Posterior cingulate gyrus (tissue), 11 donors: ENCODE measurements at regions not wholly inside any gene's neighbourhood (a gene's known extent, or its start where the extent isn't known, plus 50 kb on each side); places are given as distances from the start of the nearest gene placed in this dataset.
"Not testable (repeated sequence)": the region's sequence is repeated elsewhere in the genome, so short reads cannot be mapped to it uniquely, and the experiment has no call there.

ENCODE experiments used
- DNase-seq, 10 donors: peaks; one replicate each; pipeline versions ENCODE4 v3.0.0 to v3.0.0-alpha.2; 2020 to 2021; ENCODE audit warnings: mixed read lengths in 3 of 10
- intact Hi-C: fragments of 100-400 bp; cut with DNase I; formaldehyde crosslinking; loops from one replicate; pipeline ENCODE4 v1.15.1; 2023

- intact Hi-C loops, result no loop called here
- DNase-seq, result no peak
Observed at GRCh38 chr11:96758957-96759356, 369.1 kb downstream of the JRKL start.

- intact Hi-C loops, result no loop called here
- DNase-seq, result no peak
Observed at GRCh38 chr11:96760306-96760705, 370.5 kb downstream of the JRKL start.

- no peak for DNase-seq
- intact Hi-C loops, result no loop called here
Observed at GRCh38 chr11:96760815-96761214, 371.0 kb downstream of the JRKL start.

GRCh38 chr11:96761451-96761850 is 371.6 kb downstream of the JRKL start:
- no peak for DNase-seq
- intact Hi-C loops, result no loop called here

GRCh38 chr11:96763244-96763643 is 373.4 kb downstream of the JRKL start:
- intact Hi-C loops, result no loop called here
- no peak for DNase-seq

GRCh38 chr11:96778272-96778671 is 388.5 kb downstream of the JRKL start:
- intact Hi-C loops, result no loop called here

GRCh38 chr11:96779030-96779429 is 389.2 kb downstream of the JRKL start:
- no peak for DNase-seq
- intact Hi-C loops, result no loop called here

More at GRCh38 chr11:96778272-96778671, 388.5 kb downstream of the JRKL start:
- DNase-seq, result no peak

- intact Hi-C loops, result no loop called here
- DNase-seq, result no peak
Observed at GRCh38 chr11:96781082-96781481, 391.3 kb downstream of the JRKL start.

GRCh38 chr11:96782632-96783031 is 392.8 kb downstream of the JRKL start:
- DNase-seq, result no peak
- intact Hi-C loops, result no loop called here

- DNase-seq, result no peak
- intact Hi-C loops, result no loop called here
Observed at GRCh38 chr11:96783311-96783710, 393.5 kb downstream of the JRKL start.

- intact Hi-C loops, result no loop called here
Observed at GRCh38 chr11:96785073-96785472, 395.3 kb downstream of the JRKL start.

GRCh38 chr11:96794152-96794551 is 404.3 kb downstream of the JRKL start:
- no peak for DNase-seq
- intact Hi-C loops, result no loop called here

More at GRCh38 chr11:96785073-96785472, 395.3 kb downstream of the JRKL start:
- no peak for DNase-seq

GRCh38 chr11:96798445-96798844 is 408.6 kb downstream of the JRKL start:
- DNase-seq, result no peak

GRCh38 chr11:96815236-96815635 is 425.4 kb downstream of the JRKL start:
- intact Hi-C loops, result no loop called here
- no peak for DNase-seq

More at GRCh38 chr11:96798445-96798844, 408.6 kb downstream of the JRKL start:
- intact Hi-C loops, result no loop called here

GRCh38 chr11:96817482-96818399 is 427.9 kb downstream of the JRKL start:
- DNase-seq, result no peak
- intact Hi-C loops, result no loop called here

GRCh38 chr11:96827164-96827563 is 437.4 kb downstream of the JRKL start:
- intact Hi-C loops, result no loop called here
- peak in 1 of 10 donors; percentile 52 for DNase-seq

GRCh38 chr11:96841792-96842191 is 452.0 kb downstream of the JRKL start:
- no peak for DNase-seq
- intact Hi-C loops, result no loop called here

- no peak for DNase-seq
- intact Hi-C loops, result no loop called here
Observed at GRCh38 chr11:96842731-96843130, 452.9 kb downstream of the JRKL start.

- intact Hi-C loops, result no loop called here
Observed at GRCh38 chr11:96854425-96854824, 464.6 kb downstream of the JRKL start.

GRCh38 chr11:96861722-96862121 is 471.9 kb downstream of the JRKL start:
- intact Hi-C loops, DNase-seq: not testable (repeated sequence)

More at GRCh38 chr11:96854425-96854824, 464.6 kb downstream of the JRKL start:
- no peak for DNase-seq

GRCh38 chr11:96863520-96863919 is 473.7 kb downstream of the JRKL start:
- DNase-seq, result peak in 2 of 10 donors; percentile 54 to 55
- intact Hi-C loops, result no loop called here

GRCh38 chr11:96865020-96865419 is 475.2 kb downstream of the JRKL start:
- intact Hi-C loops, result no loop called here
- no peak for DNase-seq
